GM18873 (cell line): ENCODE measurements at regions not wholly inside any gene's neighbourhood (a gene's known extent, or its start where the extent isn't known, plus 50 kb on each side); places are given as distances from the start of the nearest gene placed in this dataset.
A peak's percentile ranks its signal among the peaks of the same experiment; 100 is the strongest.
"Not testable (repeated sequence)": the region's sequence is repeated elsewhere in the genome, so short reads cannot be mapped to it uniquely, and the experiment has no call there.

Experiments used
- ATAC-seq: cut with Tn5 transposase; IDR thresholded peaks from one replicate; pipeline ENCODE4 v1.9.1; 2021; ENCODE audit warnings: mild to moderate bottlenecking, moderate library complexity, moderate number of reproducible peaks; ENCODE audit not compliant: unreplicated experiment, low FRiP score

GRCh38 chr3:125914608-125915436, 54.2 kb upstream of the ROPN1B start:
- not testable (repeated sequence) for ATAC-seq

DNA sequence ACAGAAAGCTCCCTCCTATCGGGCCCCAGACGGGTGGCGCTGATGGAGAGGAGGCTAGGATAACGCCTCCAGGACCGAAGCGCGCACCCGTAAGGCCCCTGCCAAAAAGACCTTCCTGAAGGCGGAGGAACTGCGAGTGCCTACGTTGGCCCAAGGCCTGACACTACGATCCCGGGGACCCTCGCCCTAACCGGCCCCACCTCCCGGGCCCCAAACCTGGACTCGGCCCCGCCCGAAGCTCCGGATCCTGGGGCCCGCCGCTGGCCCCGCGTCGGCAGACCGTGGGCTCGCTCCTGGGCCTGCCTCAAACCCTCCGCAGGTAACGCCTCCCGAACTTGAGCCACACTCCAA, 53.6 kb upstream of the ROPN1B start:
- ATAC-seq = not testable (repeated sequence)

DNA sequence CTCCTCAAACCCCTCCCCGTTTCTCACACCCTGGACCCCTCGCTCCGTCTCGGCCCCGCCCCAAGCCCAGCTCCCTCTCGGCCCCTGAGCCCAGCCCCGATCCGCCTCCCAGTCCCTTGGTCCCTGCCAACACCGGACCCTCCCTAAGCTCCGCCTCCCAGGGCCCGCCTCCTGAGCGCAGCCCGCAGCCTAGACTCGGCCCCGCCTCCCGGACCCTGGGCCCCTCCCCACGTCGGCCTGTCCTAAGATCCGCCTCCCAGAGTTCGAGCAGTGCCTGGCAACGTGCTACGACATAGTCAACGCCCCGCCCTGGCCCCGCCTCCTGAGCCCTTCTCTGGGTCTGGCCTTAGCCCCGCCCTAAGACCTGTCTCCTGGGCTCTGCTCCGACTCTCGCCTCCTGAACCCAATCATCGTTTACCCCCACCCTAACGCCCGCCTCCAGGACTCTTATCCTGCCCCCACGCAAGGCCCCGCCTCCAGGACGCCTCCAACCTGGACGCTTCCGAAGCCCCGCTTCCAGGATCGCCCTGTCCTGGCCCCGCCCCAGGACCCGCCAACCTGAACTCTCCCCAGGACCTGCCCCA, 53.1 kb upstream of the ROPN1B start:
- peak; percentile 94 for ATAC-seq

- ATAC-seq = peak; percentile 35
Observed at GRCh38 chr3:125916376-125916978, 52.5 kb upstream of the ROPN1B start.

GRCh38 chr3:125917020-125917549, 51.9 kb upstream of the ROPN1B start:
- ATAC-seq = not testable (repeated sequence)

DNA sequence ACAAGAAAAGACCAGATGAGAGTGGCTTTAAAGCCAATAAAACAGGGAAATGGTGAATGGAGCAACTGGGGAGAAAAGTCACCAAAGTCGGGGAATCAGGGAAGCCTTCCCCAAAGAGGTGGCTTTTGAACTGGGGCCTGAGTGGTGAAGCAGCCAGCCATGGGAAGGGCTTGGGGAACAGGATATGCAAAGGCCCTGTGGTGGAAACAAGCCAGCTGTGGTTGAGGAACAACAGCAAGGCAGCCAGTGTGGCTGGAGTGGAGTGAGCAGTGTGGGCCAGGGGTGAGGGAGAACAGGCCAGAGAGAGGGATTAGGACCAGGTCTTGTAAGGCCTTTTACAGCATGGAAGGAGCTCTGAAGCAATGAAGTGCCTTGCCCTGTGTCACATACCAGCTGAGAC, 51.0 kb upstream of the ROPN1B start:
- not testable (repeated sequence) for ATAC-seq

DNA sequence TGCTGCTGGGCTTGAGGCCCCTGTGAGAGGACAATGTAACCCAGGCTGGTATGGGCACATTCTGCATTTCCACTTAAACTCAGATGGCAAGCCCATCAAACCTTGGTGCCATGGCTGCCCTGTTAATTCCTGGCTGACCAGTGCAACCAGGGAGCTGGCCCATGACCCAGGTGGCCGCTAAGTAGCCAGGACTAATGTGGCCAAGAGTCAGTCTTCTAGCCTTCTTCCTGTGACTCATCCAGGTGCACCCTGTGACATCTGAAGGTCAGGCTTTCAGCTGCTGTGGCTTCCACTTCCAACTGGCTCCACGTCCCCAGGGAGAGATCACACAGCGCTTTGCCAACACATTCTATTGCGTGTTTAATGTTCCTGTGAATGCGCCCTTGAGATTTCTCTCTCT, 50.5 kb upstream of the ROPN1B start:
- ATAC-seq = not testable (repeated sequence)

DNA sequence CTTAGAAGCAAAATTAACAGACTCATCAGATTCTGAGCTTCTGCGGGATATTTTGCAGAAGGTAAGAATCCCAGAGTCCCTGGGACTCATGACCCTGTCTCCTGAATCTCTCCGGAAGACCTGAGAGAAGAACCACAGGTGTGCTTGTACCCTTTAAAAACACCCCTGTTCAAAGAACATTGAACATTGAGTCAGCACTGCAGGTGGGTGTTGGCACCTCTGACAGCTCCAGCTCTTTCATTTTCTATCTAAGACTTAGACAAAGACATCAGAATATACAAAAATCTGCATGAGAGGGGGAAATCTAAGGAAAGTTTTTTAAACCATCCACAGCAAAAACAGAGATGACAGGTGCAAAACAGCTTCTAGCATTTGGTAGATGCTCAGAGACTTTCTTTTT, 50.1 kb upstream of the ROPN1B start:
- ATAC-seq = not testable (repeated sequence)
